Inflammatory macrophage treated with lipopolysaccharide for 1 hour (primary cell): ENCODE measurements at regions not wholly inside any gene's neighbourhood (a gene's known extent, or its start where the extent isn't known, plus 50 kb on each side); places are given as distances from the start of the nearest gene placed in this dataset.

Experiments used
- DNase-seq, 2 donors: peaks; one replicate each; pipeline ENCODE4 v3.0.0-alpha.2; 2020 to 2022

- DNase-seq = no peak
Observed at GRCh38 chr13:107906131-107906530, 309.2 kb downstream of the LIG4 start.

GRCh38 chr13:107901996-107902562 is 313.3 kb downstream of the LIG4 start:
- DNase-seq = no peak

- DNase-seq = no peak
Observed at GRCh38 chr13:107901230-107901629, 314.1 kb downstream of the LIG4 start.

GRCh38 chr13:107900775-107901174 is 314.6 kb downstream of the LIG4 start:
- DNase-seq = no peak

GRCh38 chr13:107886118-107886517 is 329.2 kb downstream of the LIG4 start:
- DNase-seq = no peak

- DNase-seq = no peak
Observed at GRCh38 chr13:107884564-107884963, 330.8 kb downstream of the LIG4 start.

- no peak for DNase-seq
Observed at GRCh38 chr13:107883561-107884175, 331.7 kb downstream of the LIG4 start.

GRCh38 chr13:107882708-107883560 is 332.4 kb downstream of the LIG4 start:
- no peak for DNase-seq

GRCh38 chr13:107881362-107881761 is 334.0 kb downstream of the LIG4 start:
- DNase-seq = no peak

- no peak for DNase-seq
Observed at GRCh38 chr13:107874456-107874855, 340.9 kb downstream of the LIG4 start.

GRCh38 chr13:107873926-107874325 is 341.4 kb downstream of the LIG4 start:
- no peak for DNase-seq

GRCh38 chr13:107870400-107870799 is 344.9 kb downstream of the LIG4 start:
- DNase-seq = no peak

- DNase-seq = no peak
Observed at GRCh38 chr13:107867701-107868661, 347.4 kb downstream of the LIG4 start.

GRCh38 chr13:107866941-107867623 is 348.3 kb downstream of the LIG4 start:
- DNase-seq = no peak

- no peak for DNase-seq
Observed at GRCh38 chr13:107866032-107866940, 349.1 kb downstream of the LIG4 start.

- DNase-seq = no peak
Observed at GRCh38 chr13:107865643-107866031, 349.7 kb downstream of the LIG4 start.

- DNase-seq = no peak
Observed at GRCh38 chr13:107865318-107865575, 350.1 kb downstream of the LIG4 start.

GRCh38 chr13:107864543-107865317 is 350.6 kb downstream of the LIG4 start:
- peak in 1 of 2 donors; percentile 18 for DNase-seq

GRCh38 chr13:107860284-107860683 is 355.1 kb downstream of the LIG4 start:
- no peak for DNase-seq

GRCh38 chr13:107854880-107855279 is 360.5 kb downstream of the LIG4 start:
- no peak for DNase-seq

- no peak for DNase-seq
Observed at GRCh38 chr13:107852072-107852471, 363.3 kb downstream of the LIG4 start.
